PC-3 (cell line): ENCODE measurements at regions not wholly inside any gene's neighbourhood (a gene's known extent, or its start where the extent isn't known, plus 50 kb on each side); places are given as distances from the start of the nearest gene placed in this dataset.
"Not testable (repeated sequence)": the region's sequence is repeated elsewhere in the genome, so short reads cannot be mapped to it uniquely, and the experiment has no call there.

Source experiments
- ATAC-seq: fragments of 200-7000 bp; cut with Tn5 transposase; 2 replicates; pipeline ENCODE4 v1.9.1; 2020; ENCODE audit warnings: mild to moderate bottlenecking, moderate library complexity
- BruUV-seq: library from RNA; stranded (reverse); fragments of 400-500 nt; replicated peaks from 2 replicates; lab custom pipeline; 2021; lab: Mats Ljungman, UMichigan
- CTCF ChIA-PET: fragments of 300-600 bp; sonication (Branson Sonifier 250); formaldehyde crosslinking; loops from one replicate; lab custom pipeline; 2022; ENCODE audit warnings: antibody characterized with exemption; lab: Charles Lee
- POLR2A ChIA-PET: fragments of 300-600 bp; sonication (Branson Sonifier 250); formaldehyde crosslinking; loops from one replicate; lab custom pipeline; 2022; ENCODE audit warnings: antibody characterized with exemption; ENCODE audit not compliant: unreplicated experiment; lab: Charles Lee
- DNase-seq: peaks from one replicate; pipeline ENCODE4 v3.0.0-alpha.2; 2015
- H2AFZ ChIP-seq: fragments of 300-600 bp; sonication (generic); 2 replicates; pipeline ENCODE4 v1.6.0; 2016; ENCODE audit warnings: antibody characterized with exemption, low read length
- H3F3A ChIP-seq: fragments of 300-600 bp; sonication (generic); one replicate; pipeline ENCODE4 v1.6.0; 2017; ENCODE audit warnings: antibody characterized with exemption, low read length, control low read depth, mild to moderate bottlenecking; ENCODE audit not compliant: unreplicated experiment
- H3K27ac ChIP-seq: fragments of 300-600 bp; sonication (generic); 2 replicates; pipeline ENCODE4 v1.5.1; 2016; ENCODE audit warnings: mild to moderate bottlenecking, low read length
- H3K27me3 ChIP-seq: fragments of 300-600 bp; sonication (generic); 2 replicates; pipeline ENCODE4 v1.6.1; 2016; ENCODE audit warnings: low read length, mixed read lengths
- H3K36me3 ChIP-seq: fragments of 300-600 bp; sonication (generic); 2 replicates; pipeline ENCODE4 v1.6.1; 2016; ENCODE audit warnings: low read depth, mixed run types, low read length, mixed read lengths
- H3K4me1 ChIP-seq: fragments of 300-600 bp; sonication (generic); 2 replicates; pipeline ENCODE4 v1.5.1; 2016; ENCODE audit warnings: low read length; ENCODE audit not compliant: insufficient read depth
- H3K4me2 ChIP-seq: fragments of 300-600 bp; sonication (generic); 2 replicates; pipeline ENCODE4 v1.6.0; 2016; ENCODE audit warnings: low read length
- H3K4me3 ChIP-seq: fragments of 300-600 bp; sonication (generic); 2 replicates; pipeline ENCODE4 v1.5.1; 2016; ENCODE audit warnings: mild to moderate bottlenecking, low read length, mixed read lengths
- H3K79me2 ChIP-seq: fragments of 300-600 bp; sonication (generic); 2 replicates; pipeline ENCODE4 v1.6.1; 2017; ENCODE audit warnings: low read length, mixed read lengths
- H3K9ac ChIP-seq: fragments of 300-600 bp; sonication (generic); 2 replicates; pipeline ENCODE4 v1.6.0; 2016; ENCODE audit warnings: mild to moderate bottlenecking, low read length
- H3K9me2 ChIP-seq: fragments of 300-600 bp; sonication (generic); replicated peaks from 2 replicates; pipeline ENCODE4 v1.6.1; 2016; ENCODE audit warnings: mixed run types, low read length, mixed read lengths
- H3K9me3 ChIP-seq: fragments of 300-600 bp; sonication (generic); 2 replicates; pipeline ENCODE4 v1.6.1; 2016; ENCODE audit warnings: low read length, mixed read lengths
- H4K20me1 ChIP-seq: fragments of 300-600 bp; sonication (generic); 2 replicates; pipeline ENCODE4 v1.6.1; 2016; ENCODE audit warnings: low read length, mixed read lengths
- CTCF ChIP-seq: fragments of 300-600 bp; sonication (generic); conservative IDR thresholded peaks from 2 replicates; pipeline ENCODE4 v1.5.1; 2017; ENCODE audit warnings: antibody characterized with exemption, low read depth, mild to moderate bottlenecking, low read length
- EZH2 ChIP-seq: fragments of 300-600 bp; sonication (generic); IDR thresholded peaks from one replicate; pipeline ENCODE4 v1.6.1; 2017; ENCODE audit warnings: antibody characterized with exemption, mild to moderate bottlenecking, low read length; ENCODE audit not compliant: unreplicated experiment
- EZH2phosphoT487 ChIP-seq: fragments of 300-600 bp; sonication (generic); IDR thresholded peaks from 2 replicates; pipeline ENCODE4 v1.6.1; 2018; ENCODE audit warnings: mild to moderate bottlenecking, antibody characterized with exemption, low read length, borderline replicate concordance
- intact Hi-C: fragments of 100-400 bp; cut with micrococcal nuclease; formaldehyde crosslinking; loops from 2 replicates; pipeline ENCODE4 v1.9.0; 2023

GRCh38 chr20:19048995-19049501, 163.4 kb upstream of the SLC24A3 start:
- no peaks in the 10 kb centered on the region for H3K9me2 ChIP-seq
- ChIA-PET POLR2A (no interaction called here), CTCF (no interaction called here)
- no peaks in the 10 kb centered on the region for H3F3A ChIP-seq
- H3K9me3 ChIP-seq: no peaks in the 10 kb centered on the region
- ATAC-seq (no peak), DNase-seq (no peak)
- no peak overlapping the region for H3K4me2 ChIP-seq
- H3K9ac ChIP-seq: no peak overlapping the region
- no peaks in the 10 kb centered on the region for H3K79me2 ChIP-seq
- peaks cover 16% of the 10 kb centered on the region for H3K4me1 ChIP-seq
- no peak for TF ChIP-seq EZH2phosphoT487
- no peak for TF ChIP-seq EZH2
- no peak for TF ChIP-seq CTCF
- no peaks in the 10 kb centered on the region for H3K27me3 ChIP-seq
- no peak overlapping the region for H3K27ac ChIP-seq
- BruUV-seq: no TSS peak
- no peak overlapping the region for H3K4me3 ChIP-seq
- no peak overlapping the region for H2AFZ ChIP-seq
- no peaks in the 10 kb centered on the region for H3K36me3 ChIP-seq
- intact Hi-C loops: no loop called here
- no peaks in the 10 kb centered on the region for H4K20me1 ChIP-seq

- POLR2A ChIA-PET: no interaction called here
- no peaks in the 10 kb centered on the region for H3F3A ChIP-seq
- no peak overlapping the region for H3K4me3 ChIP-seq
- no peak for DNase-seq
- BruUV-seq: no TSS peak
- no peak overlapping the region for H3K27ac ChIP-seq
- no peaks in the 10 kb centered on the region for H3K9me3 ChIP-seq
- H3K9me2 ChIP-seq: no peaks in the 10 kb centered on the region
- no peak overlapping the region for H3K9ac ChIP-seq
- no peaks in the 10 kb centered on the region for H4K20me1 ChIP-seq
- H3K79me2 ChIP-seq: no peaks in the 10 kb centered on the region
- ATAC-seq: no peak
- CTCF ChIA-PET: no interaction called here
- no peaks in the 10 kb centered on the region for H3K36me3 ChIP-seq
- no peak for TF ChIP-seq EZH2
- TF ChIP-seq EZH2phosphoT487: no peak
- no peak for TF ChIP-seq CTCF
- no peak overlapping the region for H2AFZ ChIP-seq
- intact Hi-C loops: no loop called here
- H3K4me2 ChIP-seq: no peak overlapping the region
- H3K27me3 ChIP-seq: no peaks in the 10 kb centered on the region
- peaks cover 16% of the 10 kb centered on the region for H3K4me1 ChIP-seq
Observed at GRCh38 chr20:19049514-19049913, 162.9 kb upstream of the SLC24A3 start.

- CTCF ChIA-PET: no interaction called here
Observed at GRCh38 chr20:19056909-19057308, 155.5 kb upstream of the SLC24A3 start.

GRCh38 chr20:19064788-19065187, 147.7 kb upstream of the SLC24A3 start:
- intact Hi-C loops, BruUV-seq: not testable (repeated sequence)

More at GRCh38 chr20:19056909-19057308, 155.5 kb upstream of the SLC24A3 start:
- Histone ChIP-seq H3K4me2 (no peak overlapping the region), H3K27me3 (no peaks in the 10 kb centered on the region), H4K20me1 (no peaks in the 10 kb centered on the region), H3K9me3 (0 out of 2 replicates have a peak, but pooled peaks cover 5% of the 10 kb centered on the region), H3K4me3 (no peak overlapping the region), H3K36me3 (no peaks in the 10 kb centered on the region), H3F3A (no peaks in the 10 kb centered on the region), H3K4me1 (no peaks in the 10 kb centered on the region), H3K9me2 (no peaks in the 10 kb centered on the region), H3K79me2 (no peaks in the 10 kb centered on the region), H3K27ac (no peak overlapping the region), H3K9ac (no peak overlapping the region), H2AFZ (no peak overlapping the region)
- no TSS peak for BruUV-seq
- intact Hi-C loops: no loop called here
- no peak for ATAC-seq
- POLR2A ChIA-PET: no interaction called here
- DNase-seq: no peak
- TF ChIP-seq EZH2 (no peak), EZH2phosphoT487 (no peak), CTCF (peak; percentile 50; the same call in 1 of the 2 replicates)

More at GRCh38 chr20:19064788-19065187, 147.7 kb upstream of the SLC24A3 start:
- H3K79me2 ChIP-seq, CTCF ChIA-PET, ATAC-seq, POLR2A ChIA-PET, H3F3A ChIP-seq, H2AFZ ChIP-seq, DNase-seq, H3K4me2 ChIP-seq, H3K27ac ChIP-seq, H4K20me1 ChIP-seq, H3K4me3 ChIP-seq, H3K27me3 ChIP-seq, H3K36me3 ChIP-seq, H3K9me2 ChIP-seq, H3K4me1 ChIP-seq, H3K9ac ChIP-seq: not testable (repeated sequence)
- 0 out of 2 replicates have a peak, but pooled peaks cover 10% of the 10 kb centered on the region for H3K9me3 ChIP-seq
